ENCODE measurements at regions not wholly inside any gene's neighbourhood (a gene's known extent, or its start where the extent isn't known, plus 50 kb on each side); places are given as distances from the start of the nearest gene placed in this dataset.

DNA sequence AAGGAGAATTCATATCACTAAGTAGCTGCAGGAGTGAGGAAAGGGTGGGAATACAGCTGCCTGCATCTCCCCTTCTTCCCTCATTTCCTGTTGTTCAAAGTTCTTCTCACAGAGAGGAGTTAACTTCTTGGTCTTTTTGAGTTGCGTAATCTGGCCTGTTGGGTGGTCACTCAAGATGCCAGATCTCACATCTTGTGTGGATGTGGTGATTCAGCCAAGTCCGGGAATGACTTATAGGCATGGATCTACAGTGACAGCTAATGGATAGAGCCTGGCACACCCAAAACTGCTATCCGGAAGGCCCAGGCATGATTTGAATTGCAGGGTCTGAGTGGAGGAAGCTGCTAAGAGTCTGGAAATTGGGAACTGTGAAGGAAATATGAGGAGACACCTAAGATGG lies 100.2 kb upstream of the SLC35B3 start:
- TF ChIP-seq JUND (IDR thresholded peaks at IDR 0.05), result no peak
- no peak for TF ChIP-seq RAD21 (IDR thresholded peaks at IDR 0.05; ENCODE audit: low read depth)
- TF ChIP-seq, protein P1, sequence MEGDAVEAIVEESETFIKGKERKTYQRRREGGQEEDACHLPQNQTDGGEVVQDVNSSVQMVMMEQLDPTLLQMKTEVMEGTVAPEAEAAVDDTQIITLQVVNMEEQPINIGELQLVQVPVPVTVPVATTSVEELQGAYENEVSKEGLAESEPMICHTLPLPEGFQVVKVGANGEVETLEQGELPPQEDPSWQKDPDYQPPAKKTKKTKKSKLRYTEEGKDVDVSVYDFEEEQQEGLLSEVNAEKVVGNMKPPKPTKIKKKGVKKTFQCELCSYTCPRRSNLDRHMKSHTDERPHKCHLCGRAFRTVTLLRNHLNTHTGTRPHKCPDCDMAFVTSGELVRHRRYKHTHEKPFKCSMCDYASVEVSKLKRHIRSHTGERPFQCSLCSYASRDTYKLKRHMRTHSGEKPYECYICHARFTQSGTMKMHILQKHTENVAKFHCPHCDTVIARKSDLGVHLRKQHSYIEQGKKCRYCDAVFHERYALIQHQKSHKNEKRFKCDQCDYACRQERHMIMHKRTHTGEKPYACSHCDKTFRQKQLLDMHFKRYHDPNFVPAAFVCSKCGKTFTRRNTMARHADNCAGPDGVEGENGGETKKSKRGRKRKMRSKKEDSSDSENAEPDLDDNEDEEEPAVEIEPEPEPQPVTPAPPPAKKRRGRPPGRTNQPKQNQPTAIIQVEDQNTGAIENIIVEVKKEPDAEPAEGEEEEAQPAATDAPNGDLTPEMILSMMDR (IDR thresholded peaks at IDR 0.05 in 2 of 3, conservative IDR thresholded peaks at IDR 0.05 in 1 of 3; ENCODE audit: borderline replicate concordance in 1 of 3, insufficient read depth in 1 of 3, low read depth in 2 of 3, low read length in 2 of 3), result no peak
- TF ChIP-seq, protein P2, sequence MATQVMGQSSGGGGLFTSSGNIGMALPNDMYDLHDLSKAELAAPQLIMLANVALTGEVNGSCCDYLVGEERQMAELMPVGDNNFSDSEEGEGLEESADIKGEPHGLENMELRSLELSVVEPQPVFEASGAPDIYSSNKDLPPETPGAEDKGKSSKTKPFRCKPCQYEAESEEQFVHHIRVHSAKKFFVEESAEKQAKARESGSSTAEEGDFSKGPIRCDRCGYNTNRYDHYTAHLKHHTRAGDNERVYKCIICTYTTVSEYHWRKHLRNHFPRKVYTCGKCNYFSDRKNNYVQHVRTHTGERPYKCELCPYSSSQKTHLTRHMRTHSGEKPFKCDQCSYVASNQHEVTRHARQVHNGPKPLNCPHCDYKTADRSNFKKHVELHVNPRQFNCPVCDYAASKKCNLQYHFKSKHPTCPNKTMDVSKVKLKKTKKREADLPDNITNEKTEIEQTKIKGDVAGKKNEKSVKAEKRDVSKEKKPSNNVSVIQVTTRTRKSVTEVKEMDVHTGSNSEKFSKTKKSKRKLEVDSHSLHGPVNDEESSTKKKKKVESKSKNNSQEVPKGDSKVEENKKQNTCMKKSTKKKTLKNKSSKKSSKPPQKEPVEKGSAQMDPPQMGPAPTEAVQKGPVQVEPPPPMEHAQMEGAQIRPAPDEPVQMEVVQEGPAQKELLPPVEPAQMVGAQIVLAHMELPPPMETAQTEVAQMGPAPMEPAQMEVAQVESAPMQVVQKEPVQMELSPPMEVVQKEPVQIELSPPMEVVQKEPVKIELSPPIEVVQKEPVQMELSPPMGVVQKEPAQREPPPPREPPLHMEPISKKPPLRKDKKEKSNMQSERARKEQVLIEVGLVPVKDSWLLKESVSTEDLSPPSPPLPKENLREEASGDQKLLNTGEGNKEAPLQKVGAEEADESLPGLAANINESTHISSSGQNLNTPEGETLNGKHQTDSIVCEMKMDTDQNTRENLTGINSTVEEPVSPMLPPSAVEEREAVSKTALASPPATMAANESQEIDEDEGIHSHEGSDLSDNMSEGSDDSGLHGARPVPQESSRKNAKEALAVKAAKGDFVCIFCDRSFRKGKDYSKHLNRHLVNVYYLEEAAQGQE (IDR thresholded peaks at IDR 0.05; ENCODE audit: low read depth), result no peak
- TF ChIP-seq POLR2A (IDR thresholded peaks at IDR 0.05; ENCODE audit: borderline replicate concordance, extremely low read depth, insufficient read depth, insufficient read length), result no peak
- TF ChIP-seq, protein P3, sequence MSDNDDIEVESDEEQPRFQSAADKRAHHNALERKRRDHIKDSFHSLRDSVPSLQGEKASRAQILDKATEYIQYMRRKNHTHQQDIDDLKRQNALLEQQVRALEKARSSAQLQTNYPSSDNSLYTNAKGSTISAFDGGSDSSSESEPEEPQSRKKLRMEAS (IDR thresholded peaks at IDR 0.05), result no peak
- TF ChIP-seq POLR2AphosphoS5 (IDR thresholded peaks at IDR 0.05; ENCODE audit: low read depth, low read length), result no peak
- no peak for TF ChIP-seq EZH2 (IDR thresholded peaks at IDR 0.05)
